Parathyroid adenoma (tissue), 2 donors: ENCODE measurements at regions not wholly inside any gene's neighbourhood (a gene's known extent, or its start where the extent isn't known, plus 50 kb on each side); places are given as distances from the start of the nearest gene placed in this dataset.

Source experiments
- H2AFZ ChIP-seq: fragments of 300-600 bp; sonication (generic); one replicate; pipeline ENCODE4 v1.7.0; 2017; ENCODE audit warnings: antibody characterized with exemption, mild to moderate bottlenecking
- H3K27ac ChIP-seq: fragments of 300-600 bp; sonication (generic); one replicate; pipeline ENCODE4 v1.7.0; 2017
- H3K27me3 ChIP-seq: fragments of 300-600 bp; sonication (generic); one replicate; pipeline ENCODE4 v1.7.0; 2017; ENCODE audit warnings: low read length; ENCODE audit not compliant: control insufficient read depth, insufficient read depth
- H3K36me3 ChIP-seq: fragments of 300-600 bp; sonication (generic); one replicate; pipeline ENCODE4 v1.7.0; 2017; ENCODE audit warnings: low read length; ENCODE audit not compliant: control insufficient read depth, insufficient read depth
- H3K4me1 ChIP-seq: fragments of 300-600 bp; sonication (generic); one replicate; pipeline ENCODE4 v1.7.0; 2017; ENCODE audit warnings: control low read depth
- H3K4me2 ChIP-seq: fragments of 300-600 bp; sonication (generic); one replicate; pipeline ENCODE4 v1.7.0; 2017; ENCODE audit warnings: low read length
- H3K4me3 ChIP-seq: fragments of 300-600 bp; sonication (generic); one replicate; pipeline ENCODE4 v1.7.0; 2017; ENCODE audit warnings: low read depth, low read length
- H3K79me2 ChIP-seq: fragments of 300-600 bp; sonication (generic); one replicate; pipeline ENCODE4 v1.7.0; 2017; ENCODE audit warnings: control low read depth
- H3K9ac ChIP-seq: fragments of 300-600 bp; sonication (generic); one replicate; pipeline ENCODE4 v1.7.0; 2017; ENCODE audit warnings: mild to moderate bottlenecking
- H3K9me3 ChIP-seq: fragments of 300-600 bp; sonication (generic); one replicate; pipeline ENCODE4 v1.7.0; 2017; ENCODE audit warnings: low read length; ENCODE audit not compliant: control insufficient read depth
- TF ChIP-seq, protein P1 (sequence below): fragments of 300-600 bp; sonication (generic); IDR thresholded peaks from one replicate; pipeline ENCODE4 v1.7.0; 2017; ENCODE audit warnings: antibody characterized with exemption, mild to moderate bottlenecking
- donor health status: primary hyperparathyroidism.

GRCh38 chr15:94930441-94930840, 699.1 kb downstream of the MCTP2 start:
- H3K4me1 ChIP-seq: no peaks in the 10 kb centered on the region
- H3K9ac ChIP-seq: no peak overlapping the region
- no peaks in the 10 kb centered on the region for H3K27me3 ChIP-seq
- TF ChIP-seq, protein P1, sequence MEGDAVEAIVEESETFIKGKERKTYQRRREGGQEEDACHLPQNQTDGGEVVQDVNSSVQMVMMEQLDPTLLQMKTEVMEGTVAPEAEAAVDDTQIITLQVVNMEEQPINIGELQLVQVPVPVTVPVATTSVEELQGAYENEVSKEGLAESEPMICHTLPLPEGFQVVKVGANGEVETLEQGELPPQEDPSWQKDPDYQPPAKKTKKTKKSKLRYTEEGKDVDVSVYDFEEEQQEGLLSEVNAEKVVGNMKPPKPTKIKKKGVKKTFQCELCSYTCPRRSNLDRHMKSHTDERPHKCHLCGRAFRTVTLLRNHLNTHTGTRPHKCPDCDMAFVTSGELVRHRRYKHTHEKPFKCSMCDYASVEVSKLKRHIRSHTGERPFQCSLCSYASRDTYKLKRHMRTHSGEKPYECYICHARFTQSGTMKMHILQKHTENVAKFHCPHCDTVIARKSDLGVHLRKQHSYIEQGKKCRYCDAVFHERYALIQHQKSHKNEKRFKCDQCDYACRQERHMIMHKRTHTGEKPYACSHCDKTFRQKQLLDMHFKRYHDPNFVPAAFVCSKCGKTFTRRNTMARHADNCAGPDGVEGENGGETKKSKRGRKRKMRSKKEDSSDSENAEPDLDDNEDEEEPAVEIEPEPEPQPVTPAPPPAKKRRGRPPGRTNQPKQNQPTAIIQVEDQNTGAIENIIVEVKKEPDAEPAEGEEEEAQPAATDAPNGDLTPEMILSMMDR: no peak
- no peaks in the 10 kb centered on the region for H3K79me2 ChIP-seq
- no peak overlapping the region for H3K4me2 ChIP-seq
- H3K27ac ChIP-seq: no peak overlapping the region
- H3K36me3 ChIP-seq: no peaks in the 10 kb centered on the region
- H3K9me3 ChIP-seq: no peaks in the 10 kb centered on the region
- no peak overlapping the region for H2AFZ ChIP-seq
- no peak overlapping the region for H3K4me3 ChIP-seq

- TF ChIP-seq, protein P1: no peak
- H3K4me2 ChIP-seq: no peak overlapping the region
Observed at GRCh38 chr15:94930960-94931359, 699.6 kb downstream of the MCTP2 start.

GRCh38 chr15:94934440-94934839, 703.1 kb downstream of the MCTP2 start:
- no peaks in the 10 kb centered on the region for H3K27me3 ChIP-seq
- H3K4me2 ChIP-seq: no peak overlapping the region
- no peaks in the 10 kb centered on the region for H3K79me2 ChIP-seq
- no peak overlapping the region for H2AFZ ChIP-seq
- H3K4me3 ChIP-seq: no peak overlapping the region
- H3K9ac ChIP-seq: no peak overlapping the region
- no peak overlapping the region for H3K27ac ChIP-seq
- H3K36me3 ChIP-seq: no peaks in the 10 kb centered on the region
- no peaks in the 10 kb centered on the region for H3K4me1 ChIP-seq
- no peaks in the 10 kb centered on the region for H3K9me3 ChIP-seq
- TF ChIP-seq, protein P1: no peak

More at GRCh38 chr15:94930960-94931359, 699.6 kb downstream of the MCTP2 start:
- Histone ChIP-seq H3K36me3 (no peaks in the 10 kb centered on the region), H3K27ac (no peak overlapping the region), H3K4me3 (no peak overlapping the region), H3K9me3 (no peaks in the 10 kb centered on the region), H3K27me3 (no peaks in the 10 kb centered on the region), H3K4me1 (no peaks in the 10 kb centered on the region), H3K9ac (no peak overlapping the region), H3K79me2 (no peaks in the 10 kb centered on the region), H2AFZ (no peak overlapping the region)

DNA sequence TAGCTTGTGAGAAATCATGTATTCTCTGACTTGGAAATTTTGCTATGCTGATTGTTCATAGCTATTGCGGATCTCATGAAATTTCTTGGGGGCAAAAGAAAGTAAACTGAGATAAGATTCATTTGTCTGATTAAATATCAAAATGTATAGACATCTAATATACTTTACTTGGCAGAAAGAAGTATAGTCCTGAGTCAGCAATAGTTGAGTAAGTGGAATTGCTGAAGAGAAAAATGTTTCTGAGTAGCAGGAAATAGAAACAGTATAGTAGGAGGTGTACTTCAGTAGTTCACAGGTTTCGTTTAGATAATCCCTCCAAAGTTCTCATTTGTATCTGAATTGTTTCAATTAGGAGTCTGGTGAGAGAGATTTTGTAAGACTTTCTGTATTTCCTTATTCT, 705.9 kb downstream of the MCTP2 start:
- Histone ChIP-seq H3K9ac (no peak overlapping the region), H2AFZ (no peak overlapping the region), H3K27ac (no peak overlapping the region), H3K27me3 (no peaks in the 10 kb centered on the region), H3K36me3 (no peaks in the 10 kb centered on the region), H3K79me2 (no peaks in the 10 kb centered on the region), H3K4me1 (no peaks in the 10 kb centered on the region), H3K4me2 (no peak overlapping the region), H3K9me3 (no peaks in the 10 kb centered on the region), H3K4me3 (no peak overlapping the region)
- TF ChIP-seq, protein P1: no peak

DNA sequence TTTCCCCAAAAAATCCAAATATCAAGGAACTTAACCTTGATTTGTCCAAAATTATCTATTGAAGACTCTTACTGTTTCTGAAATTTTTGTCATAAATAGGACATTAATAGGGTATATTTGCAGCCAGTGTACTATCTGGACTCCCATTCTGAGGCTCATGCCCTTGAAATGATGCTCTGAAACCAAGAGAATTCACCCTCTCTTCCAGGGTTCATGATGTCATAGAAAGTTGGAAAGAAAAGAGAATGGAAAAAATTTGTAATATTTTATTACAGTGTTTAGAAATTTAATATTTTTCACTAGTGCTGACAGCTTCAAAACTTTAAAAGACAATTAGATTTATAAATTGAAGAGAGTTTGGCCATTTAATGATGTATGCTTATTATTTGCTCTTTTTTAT, 712.5 kb downstream of the MCTP2 start:
- Histone ChIP-seq H3K27me3 (no peaks in the 10 kb centered on the region), H3K4me2 (no peak overlapping the region), H3K9ac (no peak overlapping the region), H3K79me2 (no peaks in the 10 kb centered on the region), H3K36me3 (no peaks in the 10 kb centered on the region), H3K9me3 (no peaks in the 10 kb centered on the region), H3K4me1 (no peaks in the 10 kb centered on the region), H3K4me3 (no peak overlapping the region), H3K27ac (no peak overlapping the region), H2AFZ (no peak overlapping the region)
- TF ChIP-seq, protein P1: no peak
